ENCODE measurements at regions not wholly inside any gene's neighbourhood (a gene's known extent, or its start where the extent isn't known, plus 50 kb on each side); places are given as distances from the start of the nearest gene placed in this dataset.

DNA sequence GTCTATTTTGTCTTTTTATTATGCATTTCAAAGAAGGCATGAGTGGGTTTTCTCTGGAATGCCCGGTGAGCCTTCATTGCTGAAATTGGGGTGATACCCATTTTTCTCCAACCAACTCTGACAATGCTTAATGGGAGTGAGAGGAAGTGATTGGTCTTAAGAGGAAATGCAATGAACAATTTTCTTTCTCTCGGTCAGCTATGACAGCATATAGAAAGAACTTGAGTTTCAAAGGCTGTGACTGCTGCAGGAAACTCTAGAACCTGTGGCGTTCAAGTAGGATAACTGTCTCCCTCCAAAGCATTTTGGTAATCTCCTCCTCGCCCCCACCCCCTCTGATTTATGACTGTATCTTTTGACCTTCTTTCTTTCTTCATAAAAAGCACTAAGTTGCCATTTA is 155.9 kb downstream of the LYPLAL1 start:
- TF ChIP-seq, protein P1, sequence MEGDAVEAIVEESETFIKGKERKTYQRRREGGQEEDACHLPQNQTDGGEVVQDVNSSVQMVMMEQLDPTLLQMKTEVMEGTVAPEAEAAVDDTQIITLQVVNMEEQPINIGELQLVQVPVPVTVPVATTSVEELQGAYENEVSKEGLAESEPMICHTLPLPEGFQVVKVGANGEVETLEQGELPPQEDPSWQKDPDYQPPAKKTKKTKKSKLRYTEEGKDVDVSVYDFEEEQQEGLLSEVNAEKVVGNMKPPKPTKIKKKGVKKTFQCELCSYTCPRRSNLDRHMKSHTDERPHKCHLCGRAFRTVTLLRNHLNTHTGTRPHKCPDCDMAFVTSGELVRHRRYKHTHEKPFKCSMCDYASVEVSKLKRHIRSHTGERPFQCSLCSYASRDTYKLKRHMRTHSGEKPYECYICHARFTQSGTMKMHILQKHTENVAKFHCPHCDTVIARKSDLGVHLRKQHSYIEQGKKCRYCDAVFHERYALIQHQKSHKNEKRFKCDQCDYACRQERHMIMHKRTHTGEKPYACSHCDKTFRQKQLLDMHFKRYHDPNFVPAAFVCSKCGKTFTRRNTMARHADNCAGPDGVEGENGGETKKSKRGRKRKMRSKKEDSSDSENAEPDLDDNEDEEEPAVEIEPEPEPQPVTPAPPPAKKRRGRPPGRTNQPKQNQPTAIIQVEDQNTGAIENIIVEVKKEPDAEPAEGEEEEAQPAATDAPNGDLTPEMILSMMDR (conservative IDR thresholded peaks at IDR 0.05; ENCODE audit: low read depth, low read length), result no peak
- TF ChIP-seq EZH2 (IDR thresholded peaks at IDR 0.05; ENCODE audit: low read length, unreplicated experiment), result no peak

Data from PC-3 (cell line).